ENCODE measurements at regions not wholly inside any gene's neighbourhood (a gene's known extent, or its start where the extent isn't known, plus 50 kb on each side); places are given as distances from the start of the nearest gene placed in this dataset.

DNA sequence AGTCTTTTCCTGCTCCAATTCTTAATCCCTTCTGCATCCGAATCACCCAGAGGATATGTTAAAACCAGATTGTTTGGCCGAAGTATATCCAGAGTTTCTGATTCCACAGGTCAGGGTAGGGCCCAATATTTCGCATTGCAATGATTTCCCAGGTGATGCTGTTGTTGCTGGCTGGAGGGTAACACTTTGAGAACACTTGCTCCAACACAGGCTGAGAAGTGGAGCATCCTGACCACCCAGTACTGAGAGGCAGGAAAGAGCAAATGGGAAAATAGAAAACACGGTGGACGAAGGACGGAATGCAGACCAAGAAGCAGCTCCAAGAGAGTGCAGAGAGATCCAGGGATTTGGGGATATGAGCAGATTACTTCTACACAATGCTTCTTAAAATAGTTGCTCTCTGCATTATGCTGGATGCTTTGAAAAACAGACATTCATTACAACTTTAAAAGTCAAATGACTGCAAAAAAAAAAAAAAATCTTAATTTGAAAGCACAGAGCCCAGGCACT is 362.2 kb upstream of the SLC14A2 start:
- Histone ChIP-seq H3K4me3 (no peak overlapping the region), H3K27ac (peak overlapping the region in 2 of 5 donors; percentile 8 to 28), H3K27me3 (no peaks in the 10 kb centered on the region), H3K4me1 (peaks cover 0 to 42% (median 10%) of the 10 kb centered on the region in 4 donors), H3K9me3 (no peaks in the 10 kb centered on the region), H3K36me3 (no peaks in the 10 kb centered on the region)
- TF ChIP-seq POLR2A (IDR thresholded peaks at IDR 0.05), result no peak
- no peak for TF ChIP-seq EP300 (IDR thresholded peaks at IDR 0.05)
- intact Hi-C loops (cut with DNase I; ENCODE audit: low total_unique reads), result no loop called here
- 70 to 87% (median 80%) methylated on average over 6 of the region's 6 CpGs for WGBS, 5 donors
- DNase-seq, result no peak

DNA sequence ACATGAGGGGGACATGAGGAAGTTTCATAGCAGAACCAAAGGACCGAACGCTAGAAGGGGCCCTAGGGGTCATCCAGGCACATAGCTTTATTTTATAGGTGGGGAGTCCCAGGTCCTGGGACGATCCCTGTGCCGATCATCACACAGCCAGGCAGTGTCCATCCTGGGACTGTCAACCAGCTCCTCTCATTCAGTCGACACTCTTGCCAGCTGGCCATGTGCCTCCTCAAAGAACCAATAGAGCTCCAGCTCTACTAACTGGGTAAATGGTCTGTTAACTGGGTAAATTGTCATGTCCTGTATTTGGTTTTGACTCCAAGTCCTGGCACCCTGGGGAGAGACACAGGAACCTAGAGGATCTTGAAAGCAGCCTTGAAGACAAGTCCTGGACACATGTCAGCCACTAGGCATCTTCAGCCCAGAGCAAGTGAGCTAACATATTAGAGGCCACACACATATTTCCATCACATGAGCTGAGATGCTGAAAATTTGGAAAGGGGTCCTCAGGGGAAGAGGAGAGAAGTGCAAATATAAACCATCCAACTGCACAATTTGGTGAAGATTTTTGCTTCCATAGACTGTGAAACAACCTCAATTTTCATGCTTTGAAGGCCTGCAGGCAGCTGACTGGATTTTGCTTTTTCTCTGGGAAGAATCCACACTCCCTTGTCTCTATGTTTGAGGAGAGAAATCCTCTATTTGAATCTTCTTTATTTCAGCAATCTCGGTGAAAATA is 361.1 kb upstream of the SLC14A2 start:
- no peak for DNase-seq
- TF ChIP-seq POLR2A (IDR thresholded peaks at IDR 0.05) (no peak), EP300 (IDR thresholded peaks at IDR 0.05) (no peak), POLR2AphosphoS5 (IDR thresholded peaks at IDR 0.05) (no peak)
- TF ChIP-seq, protein P1, sequence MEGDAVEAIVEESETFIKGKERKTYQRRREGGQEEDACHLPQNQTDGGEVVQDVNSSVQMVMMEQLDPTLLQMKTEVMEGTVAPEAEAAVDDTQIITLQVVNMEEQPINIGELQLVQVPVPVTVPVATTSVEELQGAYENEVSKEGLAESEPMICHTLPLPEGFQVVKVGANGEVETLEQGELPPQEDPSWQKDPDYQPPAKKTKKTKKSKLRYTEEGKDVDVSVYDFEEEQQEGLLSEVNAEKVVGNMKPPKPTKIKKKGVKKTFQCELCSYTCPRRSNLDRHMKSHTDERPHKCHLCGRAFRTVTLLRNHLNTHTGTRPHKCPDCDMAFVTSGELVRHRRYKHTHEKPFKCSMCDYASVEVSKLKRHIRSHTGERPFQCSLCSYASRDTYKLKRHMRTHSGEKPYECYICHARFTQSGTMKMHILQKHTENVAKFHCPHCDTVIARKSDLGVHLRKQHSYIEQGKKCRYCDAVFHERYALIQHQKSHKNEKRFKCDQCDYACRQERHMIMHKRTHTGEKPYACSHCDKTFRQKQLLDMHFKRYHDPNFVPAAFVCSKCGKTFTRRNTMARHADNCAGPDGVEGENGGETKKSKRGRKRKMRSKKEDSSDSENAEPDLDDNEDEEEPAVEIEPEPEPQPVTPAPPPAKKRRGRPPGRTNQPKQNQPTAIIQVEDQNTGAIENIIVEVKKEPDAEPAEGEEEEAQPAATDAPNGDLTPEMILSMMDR (IDR thresholded peaks at IDR 0.05), result no peak
- H3K4me1 ChIP-seq, result peaks cover 0 to 32% (median 5%) of the 10 kb centered on the region in 4 donors
- no peaks in the 10 kb centered on the region for H3K27me3 ChIP-seq
- 76 to 89% (median 86%) methylated on average over 6 of the region's 6 CpGs for WGBS, 5 donors
- no peaks in the 10 kb centered on the region for H3K36me3 ChIP-seq
- peak overlapping the region in 4 of 5 donors; percentile 38 to 72 (median 65) for H3K27ac ChIP-seq
- H3K4me3 ChIP-seq, result no peak overlapping the region
- H3K9me3 ChIP-seq, result no peaks in the 10 kb centered on the region
- intact Hi-C loops (cut with DNase I; ENCODE audit: low total_unique reads), result no loop called here

DNA sequence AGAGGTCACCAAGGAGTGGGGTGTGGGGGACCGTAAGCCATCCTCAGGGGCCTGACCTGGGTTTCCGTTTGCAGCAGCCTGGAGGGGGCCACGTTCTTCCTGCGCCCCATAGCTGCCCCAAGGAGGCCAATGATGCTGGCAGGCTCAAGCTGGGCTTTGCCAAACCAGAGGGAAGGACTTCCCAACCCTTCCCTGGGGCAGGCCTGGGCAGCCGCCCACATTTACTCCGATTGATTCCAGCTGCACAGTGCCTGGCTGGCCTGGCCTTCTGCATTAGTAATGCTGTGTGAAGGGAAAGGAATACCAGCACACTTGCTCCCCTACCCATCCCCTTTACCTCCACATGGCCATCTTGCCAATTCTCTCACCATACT is 360.6 kb upstream of the SLC14A2 start:
- Histone ChIP-seq H3K4me3 (no peak overlapping the region), H3K27ac (peak overlapping the region in 4 of 5 donors; percentile 38 to 72 (median 65)), H3K4me1 (peaks cover 0 to 26% (median 3%) of the 10 kb centered on the region in 4 donors), H3K9me3 (no peaks in the 10 kb centered on the region), H3K27me3 (no peaks in the 10 kb centered on the region), H3K36me3 (no peaks in the 10 kb centered on the region)
- intact Hi-C loops (cut with DNase I; ENCODE audit: low total_unique reads), result no loop called here
- TF ChIP-seq POLR2AphosphoS5 (IDR thresholded peaks at IDR 0.05), result no peak
- no peak for TF ChIP-seq EP300 (IDR thresholded peaks at IDR 0.05)
- TF ChIP-seq POLR2A (IDR thresholded peaks at IDR 0.05), result no peak
- TF ChIP-seq, protein P1 (IDR thresholded peaks at IDR 0.05), result no peak
- 70 to 87% (median 80%) methylated on average over 6 of the region's 6 CpGs for WGBS, 5 donors
- no peak for DNase-seq

DNA sequence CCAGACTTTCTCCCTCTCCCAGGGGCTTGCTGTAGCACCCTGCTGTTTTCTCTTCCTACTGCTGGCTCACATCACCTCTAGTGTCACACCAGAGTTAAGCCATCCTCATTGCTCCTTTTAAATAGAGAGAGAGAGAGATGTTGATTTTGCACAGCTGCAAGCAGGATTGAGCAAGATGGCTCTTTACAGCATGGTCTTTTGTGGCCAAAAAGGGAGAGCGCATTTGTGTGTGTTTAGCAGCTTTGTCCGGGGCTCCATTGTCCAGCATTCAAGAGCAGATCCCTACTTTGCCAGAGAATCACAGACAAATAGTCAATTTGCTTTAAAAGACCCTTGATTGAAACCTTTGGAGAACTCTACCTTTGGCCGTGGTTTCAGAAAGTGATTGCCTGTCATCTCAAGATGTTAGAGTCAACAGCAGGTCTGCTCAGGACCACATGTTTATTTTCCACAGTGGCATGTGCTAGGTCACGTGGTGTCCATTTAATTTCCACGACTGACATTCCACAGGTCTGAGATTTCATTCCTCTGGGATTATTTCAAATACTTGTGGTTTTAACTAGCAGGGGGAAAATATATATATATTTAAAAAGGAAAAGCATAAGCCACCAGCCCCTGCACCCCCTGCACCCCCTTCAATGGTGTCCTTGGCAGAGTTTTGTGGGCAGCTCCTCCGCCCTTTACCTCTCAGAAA is 359.9 kb upstream of the SLC14A2 start:
- Histone ChIP-seq H3K27me3 (no peaks in the 10 kb centered on the region), H3K4me1 (peaks cover 0 to 26% (median 2%) of the 10 kb centered on the region in 4 donors), H3K4me3 (no peak overlapping the region), H3K36me3 (no peaks in the 10 kb centered on the region), H3K27ac (peak overlapping the region in 4 of 5 donors; percentile 38 to 72 (median 65)), H3K9me3 (no peaks in the 10 kb centered on the region)
- 43 to 59% (median 48%) methylated on average over 6 of the region's 6 CpGs for WGBS, 5 donors
- TF ChIP-seq, protein P1 (IDR thresholded peaks at IDR 0.05), result no peak
- TF ChIP-seq EP300 (IDR thresholded peaks at IDR 0.05) (no peak), POLR2AphosphoS5 (IDR thresholded peaks at IDR 0.05) (peak in 2 of 3 donors; percentile 33 to 39)
- DNase-seq, result peak in 1 of 2 donors; percentile 67
- intact Hi-C loops (cut with DNase I; ENCODE audit: low total_unique reads), result no loop called here

All from stomach (tissue), 8 donors.